PC-9 (cell line): ENCODE measurements at regions not wholly inside any gene's neighbourhood (a gene's known extent, or its start where the extent isn't known, plus 50 kb on each side); places are given as distances from the start of the nearest gene placed in this dataset.

Source experiments
- BruUV-seq: library from RNA; stranded (reverse); fragments of 400-500 nt; replicated peaks from 2 replicates; lab custom pipeline; 2021; lab: Mats Ljungman, UMichigan
- CTCF ChIA-PET: fragments of 300-600 bp; sonication (Branson Sonifier 250); formaldehyde crosslinking; loops from one replicate; lab custom pipeline; 2022; ENCODE audit warnings: antibody characterized with exemption; lab: Charles Lee
- POLR2A ChIA-PET: fragments of 300-600 bp; sonication (Branson Sonifier 250); formaldehyde crosslinking; loops from one replicate; lab custom pipeline; 2022; ENCODE audit warnings: antibody characterized with exemption; ENCODE audit not compliant: unreplicated experiment; lab: Charles Lee
- DNase-seq, 2 experiments: peaks; one replicate each; pipeline versions ENCODE4 v3.0.0 to v3.0.0-alpha.2; 2015 to 2022; ENCODE audit warnings: mixed read lengths in 1 of 2
- H2AFZ ChIP-seq: fragments of 200-600 bp; sonication (generic); 2 replicates; pipeline ENCODE4 v1.8.1; 2017; ENCODE audit warnings: antibody characterized with exemption
- H3F3A ChIP-seq: fragments of 200-600 bp; sonication (generic); 2 replicates; pipeline ENCODE4 v1.8.1; 2017; ENCODE audit warnings: antibody characterized with exemption, mild to moderate bottlenecking, low read depth; ENCODE audit not compliant: insufficient read depth
- H3K27ac ChIP-seq: fragments of 200-600 bp; sonication (generic); 2 replicates; pipeline ENCODE4 v1.6.1; 2016; ENCODE audit warnings: mixed run types
- H3K27me3 ChIP-seq: fragments of 200-600 bp; sonication (generic); 2 replicates; pipeline ENCODE4 v1.6.1; 2016; ENCODE audit warnings: low read depth, mixed run types; ENCODE audit not compliant: insufficient read depth
- H3K36me3 ChIP-seq: fragments of 200-600 bp; sonication (generic); 2 replicates; pipeline ENCODE4 v1.6.1; 2016; ENCODE audit warnings: low read depth, mixed run types
- H3K4me1 ChIP-seq: fragments of 200-600 bp; sonication (generic); replicated peaks from 2 replicates; pipeline ENCODE4 v1.6.1; 2016; ENCODE audit warnings: mixed run types; ENCODE audit not compliant: insufficient read depth
- H3K4me2 ChIP-seq: fragments of 200-600 bp; sonication (generic); 2 replicates; pipeline ENCODE4 v1.6.1; 2017; ENCODE audit warnings: mixed run types
- H3K4me3 ChIP-seq: fragments of 200-600 bp; sonication (generic); 2 replicates; pipeline ENCODE4 v1.6.1; 2016; ENCODE audit warnings: mixed run types
- H3K79me2 ChIP-seq: fragments of 200-600 bp; sonication (generic); 2 replicates; pipeline ENCODE4 v1.6.1; 2017; ENCODE audit warnings: low read depth, mixed run types
- H3K9me2 ChIP-seq: fragments of 200-600 bp; sonication (generic); 2 replicates; pipeline ENCODE4 v1.8.1; 2017; ENCODE audit warnings: mild to moderate bottlenecking; ENCODE audit not compliant: insufficient read depth
- H3K9me3 ChIP-seq: fragments of 200-600 bp; sonication (generic); 2 replicates; pipeline ENCODE4 v1.8.1; 2016; ENCODE audit warnings: low read depth; ENCODE audit not compliant: insufficient read depth
- H4K20me1 ChIP-seq: fragments of 200-600 bp; sonication (generic); 2 replicates; pipeline ENCODE4 v1.8.1; 2017; ENCODE audit not compliant: insufficient read depth
- EZH2 ChIP-seq: fragments of 200-600 bp; sonication (generic); IDR thresholded peaks from 2 replicates; pipeline ENCODE4 v1.8.0; 2017; ENCODE audit warnings: antibody characterized with exemption, low read depth
- intact Hi-C: fragments of 100-400 bp; cut with micrococcal nuclease; formaldehyde crosslinking; loops from one replicate; pipeline ENCODE4 v1.10.0; 2022; ENCODE audit not compliant: unreplicated experiment
- TF ChIP-seq, protein P1 (sequence below): fragments of 200-600 bp; sonication (generic); conservative IDR thresholded peaks from 2 replicates; pipeline ENCODE4 v1.6.1; 2017; ENCODE audit warnings: mixed run types, antibody characterized with exemption, mild to moderate bottlenecking, moderate library complexity

DNA sequence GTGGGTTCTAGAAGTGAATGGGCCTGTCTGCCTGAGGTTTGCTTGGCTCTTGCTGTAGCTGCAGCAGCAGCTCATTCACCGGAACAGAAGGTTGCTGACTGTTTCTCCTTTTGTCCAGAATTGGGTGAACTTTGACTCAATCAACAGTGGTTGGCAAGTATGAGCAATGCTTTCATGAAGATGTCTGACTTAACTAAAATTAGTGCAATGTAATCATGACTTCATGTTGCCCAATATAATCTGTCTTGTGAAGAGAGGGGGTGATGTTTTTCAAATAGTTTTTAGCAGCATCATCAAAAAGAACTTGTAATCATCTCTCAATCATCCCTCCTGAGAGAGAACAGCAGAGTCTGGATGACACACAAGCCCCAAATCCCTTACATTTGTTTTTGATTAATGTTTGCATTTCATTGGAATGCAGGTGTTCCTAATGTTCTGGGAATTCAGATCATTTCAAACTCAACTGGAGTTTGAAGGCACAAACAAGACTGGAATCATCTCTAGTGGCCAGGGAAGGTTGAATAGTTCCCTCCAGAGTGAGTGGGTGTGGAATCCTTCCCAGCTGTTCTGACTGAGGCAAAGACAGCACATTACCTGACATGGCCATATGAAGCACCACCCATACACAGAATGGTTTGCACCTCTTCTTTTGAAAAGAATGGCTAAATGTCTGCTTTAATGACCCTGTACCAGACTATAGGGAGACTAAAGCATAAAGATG lies 82.9 kb downstream of the HLX start:
- Histone ChIP-seq H3K36me3 (no peaks in the 10 kb centered on the region), H3K9me3 (peaks cover 8% of the 10 kb centered on the region; the same call in 1 of the 2 replicates), H4K20me1 (no peaks in the 10 kb centered on the region), H3K4me1 (peaks cover 35% of the 10 kb centered on the region), H3K4me3 (no peak overlapping the region), H3K9me2 (no peaks in the 10 kb centered on the region), H2AFZ (peak overlapping the region; percentile 17; the same call in 1 of the 2 replicates), H3K4me2 (peak overlapping the region; percentile 37), H3F3A (peaks cover 18% of the 10 kb centered on the region; the same call in 1 of the 2 replicates), H3K27me3 (no peaks in the 10 kb centered on the region), H3K79me2 (no peaks in the 10 kb centered on the region), H3K27ac (peak overlapping the region; percentile 84)
- intact Hi-C loops: no loop called here
- no TSS peak for BruUV-seq
- ChIA-PET POLR2A (no interaction called here), CTCF (no interaction called here)
- DNase-seq: peak in 1 of 2 experiments; percentile 69
- TF ChIP-seq, protein P1, sequence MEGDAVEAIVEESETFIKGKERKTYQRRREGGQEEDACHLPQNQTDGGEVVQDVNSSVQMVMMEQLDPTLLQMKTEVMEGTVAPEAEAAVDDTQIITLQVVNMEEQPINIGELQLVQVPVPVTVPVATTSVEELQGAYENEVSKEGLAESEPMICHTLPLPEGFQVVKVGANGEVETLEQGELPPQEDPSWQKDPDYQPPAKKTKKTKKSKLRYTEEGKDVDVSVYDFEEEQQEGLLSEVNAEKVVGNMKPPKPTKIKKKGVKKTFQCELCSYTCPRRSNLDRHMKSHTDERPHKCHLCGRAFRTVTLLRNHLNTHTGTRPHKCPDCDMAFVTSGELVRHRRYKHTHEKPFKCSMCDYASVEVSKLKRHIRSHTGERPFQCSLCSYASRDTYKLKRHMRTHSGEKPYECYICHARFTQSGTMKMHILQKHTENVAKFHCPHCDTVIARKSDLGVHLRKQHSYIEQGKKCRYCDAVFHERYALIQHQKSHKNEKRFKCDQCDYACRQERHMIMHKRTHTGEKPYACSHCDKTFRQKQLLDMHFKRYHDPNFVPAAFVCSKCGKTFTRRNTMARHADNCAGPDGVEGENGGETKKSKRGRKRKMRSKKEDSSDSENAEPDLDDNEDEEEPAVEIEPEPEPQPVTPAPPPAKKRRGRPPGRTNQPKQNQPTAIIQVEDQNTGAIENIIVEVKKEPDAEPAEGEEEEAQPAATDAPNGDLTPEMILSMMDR: no peak
- no peak for TF ChIP-seq EZH2

DNA sequence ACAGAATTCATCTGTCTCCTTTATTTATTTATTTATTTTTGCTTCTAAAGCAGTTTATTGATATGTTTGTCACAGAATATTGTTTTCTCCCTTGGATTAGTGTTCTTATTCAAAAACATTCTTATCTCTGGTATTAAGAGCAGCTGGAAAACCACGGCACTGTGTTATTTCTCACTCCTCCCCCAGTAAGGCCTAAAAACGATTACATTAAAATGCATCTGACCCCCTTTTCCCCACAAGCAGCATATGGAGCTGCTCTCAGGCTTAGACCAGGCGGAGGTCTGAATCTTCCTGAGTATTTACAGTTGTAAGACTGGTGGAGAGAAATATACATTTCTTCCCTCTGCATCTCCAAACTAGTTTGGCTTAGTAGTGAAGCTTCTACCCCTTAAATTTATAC lies 86.8 kb downstream of the HLX start:
- Histone ChIP-seq H3K4me2 (no peak overlapping the region), H3K4me3 (no peak overlapping the region), H3K9me3 (peaks cover 8% of the 10 kb centered on the region; the same call in 1 of the 2 replicates), H3F3A (peaks cover 18% of the 10 kb centered on the region; the same call in 1 of the 2 replicates), H3K27me3 (no peaks in the 10 kb centered on the region), H3K4me1 (peaks cover 29% of the 10 kb centered on the region), H3K79me2 (no peaks in the 10 kb centered on the region), H4K20me1 (no peaks in the 10 kb centered on the region), H3K27ac (no peak overlapping the region), H3K36me3 (no peaks in the 10 kb centered on the region), H3K9me2 (no peaks in the 10 kb centered on the region), H2AFZ (no peak overlapping the region)
- ChIA-PET POLR2A (no interaction called here), CTCF (no interaction called here)
- TF ChIP-seq, protein P1: no peak
- TF ChIP-seq EZH2: no peak
- BruUV-seq: no TSS peak
- intact Hi-C loops: no loop called here
- no peak for DNase-seq

DNA sequence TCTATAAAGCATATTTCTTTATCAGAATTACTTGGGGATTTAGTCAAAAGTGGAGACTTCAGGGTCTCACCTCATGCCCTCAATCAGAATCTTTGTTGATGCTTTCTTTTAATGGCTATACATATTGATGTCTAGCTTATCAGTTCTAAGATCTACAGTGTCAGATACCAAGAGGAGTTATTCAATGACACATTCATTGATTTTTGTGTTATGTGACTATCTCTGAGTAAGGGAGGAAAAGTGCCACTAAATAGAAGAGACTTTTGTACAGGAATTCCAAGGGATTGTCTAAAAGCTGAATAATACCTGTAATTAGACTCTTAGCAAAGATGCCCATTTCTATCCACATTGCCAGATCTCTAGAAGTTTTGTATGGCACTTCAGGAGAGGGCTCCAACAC lies 87.2 kb downstream of the HLX start:
- BruUV-seq: no TSS peak
- peaks cover 25% of the 10 kb centered on the region for H3K4me1 ChIP-seq
- TF ChIP-seq, protein P1: no peak
- no peak for TF ChIP-seq EZH2
- intact Hi-C loops: no loop called here
- H3K9me2 ChIP-seq: no peaks in the 10 kb centered on the region
- peaks cover 15% of the 10 kb centered on the region; the same call in 1 of the 2 replicates for H3F3A ChIP-seq
- POLR2A ChIA-PET: no interaction called here
- no peaks in the 10 kb centered on the region for H3K36me3 ChIP-seq
- H3K4me2 ChIP-seq: no peak overlapping the region
- H3K27ac ChIP-seq: no peak overlapping the region
- peak overlapping the region; percentile 63; the same call in 1 of the 2 replicates for H2AFZ ChIP-seq
- no peak for DNase-seq
- CTCF ChIA-PET: no interaction called here
- H3K9me3 ChIP-seq: peaks cover 8% of the 10 kb centered on the region; the same call in 1 of the 2 replicates
- H3K27me3 ChIP-seq: no peaks in the 10 kb centered on the region
- no peaks in the 10 kb centered on the region for H3K79me2 ChIP-seq
- no peak overlapping the region for H3K4me3 ChIP-seq
- H4K20me1 ChIP-seq: no peaks in the 10 kb centered on the region
